Right hindlimb (tissue), 1 donor: ENCODE measurements at regions not wholly inside any gene's neighbourhood (a gene's known extent, or its start where the extent isn't known, plus 50 kb on each side); places are given as distances from the start of the nearest gene placed in this dataset.

ENCODE experiments used
- DNase-seq: peaks from one replicate; pipeline ENCODE4 v3.0.0-alpha.2; 2018

GRCh38 chr18:33805592-33805991 is 227.6 kb downstream of the ASXL3 start:
- no peak for DNase-seq

GRCh38 chr18:33804258-33804657 is 226.2 kb downstream of the ASXL3 start:
- DNase-seq: no peak

DNA sequence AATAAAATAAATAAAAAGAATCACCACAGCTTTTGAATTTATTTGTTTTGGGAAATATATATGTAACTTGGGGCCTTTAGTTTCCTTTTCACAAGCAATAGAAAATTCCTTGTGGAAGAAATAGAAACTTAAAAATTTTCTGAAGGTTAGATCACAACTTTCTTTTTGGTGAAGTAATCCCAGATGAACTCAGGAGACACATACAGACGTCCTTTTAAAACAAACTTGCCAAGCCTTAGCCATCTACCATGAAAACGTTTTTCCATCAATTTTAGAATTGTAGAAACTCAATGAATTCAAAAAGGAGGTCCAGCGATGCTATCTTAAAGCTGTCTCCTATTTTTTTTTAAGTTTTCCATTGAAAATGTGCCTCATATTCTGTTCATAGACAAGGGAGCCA is 225.6 kb downstream of the ASXL3 start:
- DNase-seq: no peak

DNA sequence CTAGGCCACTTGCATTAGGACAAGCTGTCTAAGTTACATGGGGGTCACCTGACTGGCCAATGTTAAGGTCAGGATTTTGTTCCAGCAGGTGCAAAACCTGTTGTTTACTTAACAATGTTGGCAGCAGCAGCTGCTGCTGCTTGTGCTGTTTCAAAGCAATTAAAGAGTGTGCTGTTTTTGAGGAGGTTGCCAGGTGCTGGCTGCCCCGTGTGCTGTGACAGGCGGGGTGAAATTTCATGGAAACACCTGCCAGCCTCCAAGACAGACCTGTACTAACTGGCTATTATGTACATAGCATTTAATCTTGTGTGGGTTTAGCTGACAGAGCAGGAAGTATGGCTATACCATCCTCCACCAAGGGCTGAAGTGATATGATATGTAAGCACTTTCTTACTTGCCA is 224.9 kb downstream of the ASXL3 start:
- no peak for DNase-seq
